NCI-H526 treated with DMSO at 0.1 percent for 48 hours (cell line): ENCODE measurements at regions not wholly inside any gene's neighbourhood (a gene's known extent, or its start where the extent isn't known, plus 50 kb on each side); places are given as distances from the start of the nearest gene placed in this dataset.
"Not testable (repeated sequence)": the region's sequence is repeated elsewhere in the genome, so short reads cannot be mapped to it uniquely, and the experiment has no call there.

ENCODE experiments used
- DNase-seq: peaks from one replicate; lab custom pipeline; 2025; lab: John Stamatoyannopoulos, UW

DNA sequence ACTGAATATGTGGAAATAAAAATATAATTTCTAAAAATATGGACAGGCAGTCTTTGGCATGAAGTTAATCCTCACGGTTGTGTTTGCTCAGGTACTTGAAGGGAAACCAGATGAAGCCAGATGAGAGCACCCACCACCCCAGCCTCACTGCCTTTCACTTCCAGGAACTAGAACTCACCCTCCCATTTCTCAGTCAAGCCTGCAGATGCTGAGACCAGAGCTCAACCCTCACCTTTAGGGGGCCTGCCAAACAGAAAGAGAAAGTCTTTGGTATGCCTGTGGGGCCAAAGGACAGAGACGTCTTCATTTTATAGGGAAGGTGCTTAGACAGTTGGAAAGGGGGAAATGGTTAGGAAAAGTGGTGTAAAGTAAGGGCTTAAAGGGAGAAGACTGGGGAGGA is 252.8 kb upstream of the PLET1 start:
- DNase-seq: no peak

DNA sequence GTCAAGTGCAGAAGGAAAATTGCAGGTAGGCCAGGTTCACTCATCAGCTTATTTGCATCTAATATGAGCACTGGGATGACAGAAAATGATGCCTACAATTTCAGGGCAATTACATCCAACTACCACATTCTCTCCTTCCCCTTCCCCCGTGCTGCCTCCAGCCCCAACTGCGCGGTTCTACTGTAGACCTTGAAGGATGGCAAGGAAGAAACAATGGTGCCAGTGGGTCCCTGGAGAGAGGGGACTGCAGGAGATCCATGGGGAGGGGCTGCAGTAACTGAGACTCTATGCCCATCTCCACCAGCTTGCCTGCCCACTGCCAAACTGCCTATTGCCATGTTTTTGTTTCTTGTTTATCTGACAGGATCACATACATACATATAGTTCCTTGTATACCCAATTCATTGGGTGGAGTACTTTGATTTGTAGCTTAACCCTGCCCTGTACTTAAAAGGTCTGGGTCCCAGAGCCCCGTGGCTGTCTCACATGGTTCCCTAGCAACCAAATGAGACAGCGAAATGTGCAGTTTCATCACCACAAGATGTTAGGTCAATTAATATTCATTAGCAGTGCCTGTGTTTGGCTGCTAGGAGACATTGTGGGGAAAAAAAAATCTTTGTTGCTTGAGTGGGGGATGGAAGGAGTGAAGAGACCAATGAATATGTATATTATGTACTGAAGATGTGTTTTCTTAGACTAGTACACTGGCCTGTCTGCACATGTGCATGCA is 253.5 kb upstream of the PLET1 start:
- peak; percentile 90 for DNase-seq

DNA sequence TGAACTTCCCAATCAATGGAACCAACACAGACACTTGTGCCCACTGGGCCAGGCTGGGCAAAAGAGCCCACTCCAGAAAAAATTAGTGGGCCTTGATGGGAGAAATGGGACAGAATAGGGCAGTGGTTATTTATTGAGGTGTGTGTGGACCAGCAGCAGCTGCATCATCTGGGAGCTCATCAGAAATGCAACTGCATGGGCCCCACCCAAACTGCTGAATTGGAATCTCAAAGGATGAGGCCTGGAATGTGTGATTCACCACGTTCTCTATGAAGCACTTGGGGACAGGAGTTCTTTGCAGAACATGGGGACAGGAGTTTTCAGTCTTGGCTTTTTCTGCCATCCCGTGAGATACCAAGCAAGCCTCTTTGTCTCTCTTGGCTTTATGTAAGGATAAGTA is 255.6 kb upstream of the PLET1 start:
- DNase-seq: no peak

DNA sequence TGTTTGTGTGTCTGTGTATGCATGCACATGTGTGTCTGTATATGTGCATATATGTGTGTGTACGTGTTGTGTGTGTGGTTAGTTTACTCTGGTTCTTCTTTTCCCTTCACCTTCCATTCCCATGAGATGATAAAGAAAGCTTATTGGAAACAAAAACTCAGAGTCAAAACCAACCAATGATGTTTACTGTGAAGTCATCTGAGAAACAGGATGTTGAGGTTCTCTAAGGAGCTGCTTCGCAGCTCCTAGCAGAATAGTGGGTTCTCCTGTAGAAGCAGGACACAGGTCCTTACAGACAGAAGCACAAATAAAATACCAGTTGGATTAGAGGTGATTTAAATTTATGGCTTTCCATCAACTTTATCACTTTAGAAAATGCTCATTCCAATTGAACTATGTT is 256.1 kb upstream of the PLET1 start:
- no peak for DNase-seq

DNA sequence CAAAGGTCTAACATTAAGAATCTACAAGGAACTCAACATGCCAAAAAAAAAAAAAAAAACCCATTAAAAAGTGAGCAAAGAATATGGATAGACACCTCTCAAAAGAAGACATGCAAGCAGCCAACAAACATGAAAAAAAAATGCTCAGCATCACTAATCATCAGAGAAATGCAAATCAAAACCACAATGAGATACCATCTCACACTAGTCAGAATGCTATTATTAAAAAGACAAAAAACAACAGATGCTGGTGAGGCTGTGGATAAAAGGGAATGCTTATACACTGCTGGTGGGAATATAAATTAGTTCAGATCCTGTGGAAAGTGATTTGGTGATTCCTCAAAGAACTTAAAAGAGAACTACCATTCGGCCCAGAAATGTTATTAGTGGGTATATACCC is 257.7 kb upstream of the PLET1 start:
- DNase-seq: peak; percentile 70

DNA sequence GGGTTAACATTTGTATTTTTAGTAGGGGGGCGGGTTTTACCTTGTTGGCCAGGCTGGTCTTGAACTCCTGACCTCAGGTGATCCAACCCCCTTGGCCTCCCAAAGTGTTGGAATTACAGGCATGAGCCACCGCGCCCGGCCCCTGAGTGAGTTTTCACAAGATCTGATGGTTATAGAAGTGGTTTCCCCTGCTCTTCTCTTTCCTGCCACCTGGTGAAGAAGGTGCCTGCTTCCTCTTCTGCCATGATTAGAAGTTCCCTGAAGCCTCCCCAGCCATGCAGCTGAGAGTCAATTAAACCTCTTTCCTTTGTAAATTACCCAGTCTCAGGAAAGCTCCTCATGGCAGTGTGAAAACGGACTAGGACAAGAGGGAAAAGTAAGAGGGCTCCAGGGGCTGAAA is 259.1 kb upstream of the PLET1 start:
- no peak for DNase-seq

DNA sequence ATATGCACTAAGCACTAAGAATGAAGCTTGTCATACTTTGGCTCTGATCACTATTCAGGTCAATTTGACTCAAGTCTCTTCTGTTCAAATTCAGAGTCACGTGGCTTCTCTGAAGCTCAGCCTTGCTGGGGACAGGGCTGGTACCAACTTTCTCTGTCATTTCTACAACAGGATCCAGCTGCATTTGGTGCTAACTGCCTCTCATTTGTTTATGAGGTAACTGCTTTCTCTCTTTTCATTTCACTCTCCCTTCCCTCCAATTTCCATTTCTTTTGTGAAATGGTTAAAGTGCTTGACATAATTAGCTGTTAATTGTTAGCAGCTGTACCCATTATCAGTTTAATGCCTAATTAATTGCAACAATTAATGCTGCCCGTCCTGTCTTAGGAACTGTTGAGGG is 259.7 kb upstream of the PLET1 start:
- DNase-seq: peak; percentile 42

DNA sequence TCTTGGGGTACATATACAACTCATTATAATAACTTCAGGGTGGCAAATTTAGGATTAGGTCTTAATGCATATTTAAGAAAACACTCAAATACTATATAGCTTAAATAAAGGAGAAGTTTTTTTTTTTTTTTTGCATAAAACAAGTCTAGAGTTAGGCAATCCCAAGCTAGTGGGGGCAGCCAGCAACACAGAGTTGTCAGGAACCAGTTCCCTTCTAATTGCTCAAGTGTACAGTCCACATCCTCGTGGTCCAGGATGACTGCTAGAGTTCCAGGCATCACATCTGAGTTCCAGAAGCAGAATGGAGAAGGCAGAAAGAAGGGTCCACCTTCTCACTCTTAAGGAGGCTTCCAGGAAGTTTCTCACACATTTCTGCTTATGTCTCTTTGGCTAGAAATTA is 261.9 kb upstream of the PLET1 start:
- no peak for DNase-seq

DNA sequence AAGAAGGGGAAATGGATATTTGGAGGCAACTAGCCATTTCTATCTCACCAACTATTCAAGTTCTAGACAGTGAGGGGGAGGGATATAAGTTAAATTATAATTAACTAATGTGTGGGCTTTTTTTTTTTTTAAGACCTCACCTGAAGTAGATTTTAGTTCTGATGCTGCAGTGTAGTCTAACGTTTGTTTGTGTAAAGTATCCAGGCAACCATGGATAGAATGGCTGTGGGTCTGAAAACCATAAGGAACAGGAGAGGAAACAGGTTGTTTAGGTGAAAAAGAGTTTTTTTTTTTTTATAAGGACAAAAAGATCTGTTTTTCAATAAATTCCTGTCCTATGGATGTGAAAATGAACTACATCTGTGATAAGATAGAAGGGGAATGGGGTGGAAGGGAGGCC is 262.4 kb upstream of the PLET1 start:
- DNase-seq: no peak

DNA sequence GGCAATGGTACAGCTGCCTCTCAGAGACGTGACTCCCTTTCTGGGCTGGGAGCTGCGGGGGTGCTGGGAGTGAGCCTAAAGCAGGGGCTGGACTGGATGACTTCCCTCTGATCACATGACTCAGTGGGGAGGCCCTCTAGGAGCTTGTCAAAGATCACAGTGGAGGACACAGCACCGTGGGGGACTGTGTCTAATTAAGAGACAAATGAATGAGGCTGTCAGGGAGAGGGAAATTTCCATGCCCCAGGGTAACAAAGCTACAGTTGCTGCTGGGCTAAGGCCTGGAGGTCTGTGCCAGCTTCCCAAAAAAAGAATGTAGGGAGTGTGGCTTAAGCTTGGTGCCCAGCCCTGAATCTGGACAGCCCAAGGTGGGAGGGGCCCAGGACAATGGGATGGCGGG is 262.8 kb upstream of the PLET1 start:
- DNase-seq: no peak

DNA sequence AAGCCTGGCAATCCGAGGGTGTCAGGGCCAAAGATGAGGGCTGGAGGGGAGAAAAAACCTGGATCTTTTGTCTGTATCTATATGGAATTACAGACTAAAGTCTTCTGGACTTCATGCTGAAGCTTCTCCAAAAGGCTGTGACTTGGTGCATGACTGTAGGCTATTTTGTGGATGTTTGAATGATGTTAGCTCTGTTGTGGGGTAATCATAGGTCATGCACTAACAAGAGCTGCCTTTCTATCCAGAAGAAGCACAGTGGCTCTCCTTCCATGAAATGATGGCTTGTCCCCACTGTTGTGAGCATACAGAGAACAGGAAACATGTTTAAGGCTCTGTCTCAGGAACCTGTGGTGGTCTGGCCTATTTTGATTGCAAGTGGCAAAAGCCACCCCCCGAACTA is 263.3 kb upstream of the PLET1 start:
- no peak for DNase-seq

DNA sequence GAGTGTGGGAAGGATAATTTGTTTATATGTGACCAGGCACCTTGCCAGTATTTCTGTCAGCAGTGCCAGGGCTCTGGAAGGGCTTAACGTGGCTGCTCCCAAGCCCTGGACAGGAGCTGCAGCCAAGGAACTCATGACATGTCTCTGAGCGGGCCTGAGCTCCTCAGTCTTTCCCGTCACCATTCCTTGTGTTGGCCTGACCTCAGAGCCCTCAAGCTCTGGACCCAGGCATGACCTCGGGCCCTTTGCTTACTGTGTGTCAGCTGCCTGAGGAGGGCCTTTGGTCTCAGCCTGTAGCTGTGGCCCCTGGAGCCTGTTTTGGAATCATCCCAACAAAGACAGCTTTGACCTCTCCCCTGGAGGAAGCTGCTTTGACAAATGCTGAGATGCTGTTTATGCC is 264.1 kb upstream of the PLET1 start:
- DNase-seq: no peak

DNA sequence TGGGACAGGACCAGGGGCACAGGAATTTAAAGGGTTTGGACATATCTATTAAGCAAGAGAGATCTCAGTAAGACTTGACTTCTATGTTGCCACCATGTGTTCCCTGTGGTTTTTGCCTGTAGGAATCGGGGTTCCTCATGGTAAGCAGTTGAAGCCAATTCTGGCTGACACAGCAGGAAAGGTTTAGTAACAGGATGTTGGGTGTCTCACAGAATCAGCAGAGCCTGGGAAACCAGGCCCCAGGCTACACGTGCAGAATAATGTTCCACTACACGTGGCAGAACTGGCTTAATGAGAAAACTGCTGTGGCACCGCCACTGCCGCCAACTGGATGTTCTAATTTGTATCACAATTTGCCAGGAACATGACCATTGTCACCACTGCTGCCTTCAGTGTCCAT is 264.6 kb upstream of the PLET1 start:
- DNase-seq: no peak

DNA sequence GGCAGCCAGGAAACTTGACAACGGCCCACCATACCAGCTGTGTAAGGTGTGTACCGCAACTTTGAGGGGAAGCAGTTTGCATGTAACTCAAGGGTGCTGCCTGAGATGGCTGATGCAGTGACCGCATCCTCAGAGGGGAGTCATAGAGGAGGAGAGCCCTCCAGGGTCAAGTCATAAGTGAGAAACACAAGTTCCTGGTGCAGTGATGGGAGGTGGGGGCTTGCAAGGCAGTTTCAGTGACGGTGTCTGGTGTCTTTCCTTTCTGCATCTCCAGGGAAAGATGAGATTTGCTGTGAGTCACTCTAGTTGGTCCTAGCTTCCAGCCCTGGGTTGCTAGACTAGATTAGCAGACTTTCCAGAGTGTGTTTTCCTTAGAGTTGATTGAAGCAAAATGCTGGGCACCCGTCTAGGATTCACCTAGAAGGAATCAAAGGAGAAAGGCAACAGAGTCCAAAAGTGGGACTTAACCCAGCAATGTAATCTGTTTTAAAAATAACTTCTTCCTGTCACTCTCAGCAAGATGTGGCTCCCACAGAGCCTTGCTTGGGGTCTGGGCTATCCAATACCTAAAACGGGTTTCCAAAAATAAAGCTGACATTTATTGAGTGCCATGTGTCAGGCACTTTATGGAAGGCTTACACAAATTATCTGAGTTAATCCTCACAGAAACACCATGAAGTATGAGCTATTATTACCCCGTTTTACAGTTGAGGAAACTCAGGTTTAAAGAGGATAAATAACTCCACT is 265.4 kb upstream of the PLET1 start:
- no peak for DNase-seq

DNA sequence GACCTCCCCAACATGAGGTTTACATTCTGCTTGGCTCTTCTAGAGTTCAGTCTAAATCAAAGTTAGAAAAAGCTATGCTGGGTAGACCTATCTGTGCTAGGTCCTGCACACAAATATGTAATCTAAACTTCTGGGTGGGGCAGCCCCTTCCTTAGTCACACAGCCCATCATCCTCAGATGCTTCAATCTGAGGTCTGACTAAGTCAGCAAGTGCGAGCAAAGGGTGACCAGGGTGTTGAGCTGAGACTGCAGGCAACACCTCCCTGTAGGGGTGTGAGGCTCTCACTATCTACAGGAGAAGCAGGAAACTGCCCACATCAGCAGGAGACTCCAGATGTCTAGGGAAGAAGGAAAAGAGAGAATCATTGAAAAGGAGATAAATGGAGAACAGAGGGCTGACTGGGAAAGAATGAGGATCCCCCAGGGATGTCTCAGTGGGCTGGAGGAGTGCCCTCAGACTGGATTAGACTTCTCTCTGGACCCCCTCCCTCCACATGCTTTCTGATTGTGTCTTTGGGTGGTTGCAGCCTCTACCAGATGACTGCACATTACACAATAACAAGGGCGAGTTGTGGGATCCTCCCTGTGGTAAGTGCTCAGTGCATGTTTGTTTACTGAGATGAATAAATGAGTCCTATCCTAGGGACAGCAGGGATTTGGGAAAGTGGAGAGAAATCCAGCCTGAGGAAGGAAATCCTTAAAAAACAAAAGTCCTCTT is 266.2 kb upstream of the PLET1 start:
- no peak for DNase-seq

DNA sequence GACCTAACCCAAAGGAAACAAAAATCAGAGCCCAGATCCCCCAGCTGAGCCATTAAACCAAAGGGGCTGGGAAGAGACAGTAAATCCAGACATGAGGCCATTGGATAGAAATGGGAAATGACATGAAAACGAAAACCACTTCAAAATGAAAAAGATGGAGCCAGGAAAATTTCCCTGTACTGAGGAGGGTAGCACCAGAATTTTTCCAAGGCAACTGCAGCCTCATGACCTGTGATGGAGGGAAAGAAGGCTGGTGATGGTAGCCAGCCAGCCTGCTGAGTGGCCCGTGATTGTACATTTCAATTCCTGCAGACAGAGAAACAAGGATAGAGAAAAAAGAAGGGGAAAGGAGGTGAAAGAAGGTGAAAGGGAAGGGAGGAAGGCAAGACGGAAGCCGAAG is 268.4 kb upstream of the PLET1 start:
- no peak for DNase-seq

DNA sequence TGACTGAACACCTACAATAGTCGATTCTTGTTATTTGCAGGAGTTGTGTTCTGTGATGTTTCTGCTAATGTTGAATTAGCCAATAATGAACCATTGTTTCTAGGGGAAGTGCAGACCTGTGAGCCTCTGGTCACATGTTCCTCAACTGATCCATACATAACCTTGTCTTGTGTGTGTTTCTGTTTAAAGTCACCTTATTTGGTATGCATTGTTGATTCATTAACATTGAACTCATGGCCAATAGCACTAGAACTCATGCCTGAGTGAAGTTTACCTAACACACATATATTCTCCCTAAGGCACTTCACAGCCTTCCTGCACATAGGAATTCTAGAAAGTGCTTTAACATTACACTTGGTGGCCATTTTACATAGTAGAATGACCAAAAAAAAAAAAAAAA is 271.8 kb upstream of the PLET1 start:
- DNase-seq: no peak

DNA sequence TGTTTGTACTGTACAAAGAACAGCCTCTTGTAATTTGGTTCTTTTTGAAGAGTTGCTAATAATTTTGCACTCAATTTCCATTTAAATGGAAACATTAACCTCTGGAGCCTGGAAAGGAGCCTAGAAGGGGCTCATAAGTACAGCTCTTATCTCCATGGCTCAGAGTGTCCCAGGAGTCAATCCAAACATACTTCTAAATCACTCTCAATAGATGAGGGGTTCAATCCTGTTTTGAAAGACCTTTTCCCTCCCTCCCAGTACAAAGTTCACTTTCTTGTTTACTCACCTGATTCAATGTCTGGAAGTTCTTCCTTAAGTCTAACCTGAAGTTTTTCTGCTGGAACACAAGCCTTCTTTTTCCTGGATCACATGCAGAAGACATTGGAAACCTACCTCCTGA is 273.0 kb upstream of the PLET1 start:
- no peak for DNase-seq

DNA sequence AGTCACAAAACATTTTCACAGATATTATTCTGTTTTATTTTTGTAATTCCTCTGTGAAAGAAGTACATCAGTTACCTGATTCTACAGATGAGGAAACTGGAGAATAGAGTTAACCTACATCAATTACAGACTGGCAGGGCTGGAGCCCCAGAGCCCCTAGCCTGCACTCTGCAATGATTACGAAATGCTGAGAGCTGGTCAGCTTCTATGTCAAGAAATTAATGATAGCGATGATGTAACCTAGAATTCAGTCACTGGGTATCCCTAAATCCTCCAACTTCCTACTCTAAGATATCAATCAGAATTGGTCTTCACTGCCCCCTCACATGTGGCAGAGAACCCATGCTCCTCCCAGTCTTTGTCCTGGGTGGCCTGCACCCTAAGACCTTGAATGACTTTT is 273.5 kb upstream of the PLET1 start:
- no peak for DNase-seq

DNA sequence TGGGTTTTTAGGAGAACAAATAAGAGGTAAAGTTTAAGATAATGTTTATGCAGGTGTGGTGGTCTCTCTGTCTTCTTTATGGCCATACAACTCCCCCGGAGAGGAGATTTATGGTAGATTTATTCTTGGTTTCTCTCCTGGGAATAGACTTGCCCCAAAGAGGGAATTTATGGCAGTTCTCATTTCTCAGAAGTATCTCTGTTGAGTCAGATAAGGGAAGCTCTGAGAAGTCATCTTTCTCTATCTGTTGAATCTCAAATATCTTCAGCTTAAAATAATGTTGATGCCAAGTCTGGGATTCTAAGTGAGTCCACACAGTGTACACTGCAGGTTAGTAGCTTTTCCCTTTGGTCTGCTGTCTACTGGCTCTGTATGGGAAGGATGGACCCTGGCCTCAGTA is 276.4 kb upstream of the PLET1 start:
- no peak for DNase-seq

DNA sequence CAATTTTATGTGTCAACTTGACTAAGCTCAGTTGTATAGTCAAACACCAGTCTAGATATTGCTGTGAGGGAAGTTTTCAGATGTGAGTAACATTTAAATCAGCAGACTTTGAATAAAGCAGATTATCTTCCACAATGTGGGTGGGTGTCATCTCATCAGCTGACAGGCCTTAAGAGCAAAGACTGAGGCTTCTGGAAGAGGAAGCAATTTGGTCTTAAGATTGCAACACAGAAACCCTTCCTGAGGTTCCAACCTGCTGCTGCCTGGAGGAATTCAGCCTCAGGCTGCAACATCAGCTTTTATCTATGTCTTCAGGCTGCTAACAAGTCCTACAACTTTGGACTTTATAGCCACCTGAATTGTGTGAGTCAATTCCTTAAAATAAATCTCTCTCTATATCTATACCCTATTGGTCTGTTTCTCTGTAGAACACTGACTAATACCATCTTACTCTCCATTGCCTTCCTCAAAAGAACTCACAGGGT is 277.2 kb upstream of the PLET1 start:
- DNase-seq: no peak

DNA sequence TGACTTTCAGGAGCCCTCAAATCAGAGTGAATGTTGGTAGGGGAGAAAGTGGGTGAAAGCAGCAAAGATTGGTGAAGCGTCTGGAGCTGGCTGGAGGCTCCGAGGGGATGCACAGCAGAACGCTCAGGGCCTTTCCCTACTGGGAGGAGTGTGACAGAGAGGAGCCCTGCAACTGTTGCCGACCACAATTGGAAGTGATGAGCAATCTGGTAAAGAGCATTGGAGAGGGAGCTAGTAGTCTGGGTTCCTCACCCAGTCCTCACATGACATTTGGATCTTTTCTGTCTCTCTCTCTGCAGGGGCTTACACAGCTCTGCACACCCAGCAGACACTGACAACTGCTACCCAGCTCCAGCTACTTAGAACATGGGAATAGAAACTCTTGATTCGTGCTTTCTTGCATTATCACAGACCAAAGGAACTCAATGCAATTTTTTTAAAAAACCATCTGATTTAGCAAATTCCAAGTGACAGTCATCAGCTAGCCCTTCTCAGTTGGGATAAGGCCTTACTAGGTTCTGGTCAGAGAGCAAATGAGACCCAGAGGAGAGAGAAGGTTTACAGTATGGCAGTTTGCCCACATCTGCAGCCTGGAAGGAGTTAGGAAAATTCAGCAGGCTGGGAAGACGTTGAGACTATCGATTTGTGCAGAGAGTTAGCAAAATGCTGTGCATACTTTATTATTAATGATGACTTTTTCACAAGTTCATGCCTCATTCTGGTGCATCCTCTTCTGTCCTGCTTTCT is 278.0 kb upstream of the PLET1 start:
- no peak for DNase-seq

DNA sequence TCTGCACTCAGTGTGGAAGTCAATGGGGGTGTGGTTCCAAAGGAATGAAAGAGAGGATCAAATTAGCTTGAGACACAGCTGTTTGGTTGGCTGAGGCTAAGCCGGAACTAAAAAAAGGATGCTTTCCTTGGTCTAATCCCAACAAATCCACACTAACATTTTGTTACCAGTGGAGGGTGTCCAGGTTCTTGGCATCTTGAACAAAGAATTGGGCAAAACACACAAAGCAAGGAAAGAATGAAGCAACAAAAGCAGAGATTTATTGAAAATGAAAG is 278.6 kb upstream of the PLET1 start:
- not testable (repeated sequence) for DNase-seq
